ENCODE measurements at regions not wholly inside any gene's neighbourhood (a gene's known extent, or its start where the extent isn't known, plus 50 kb on each side); places are given as distances from the start of the nearest gene placed in this dataset.
"Not testable (repeated sequence)": the region's sequence is repeated elsewhere in the genome, so short reads cannot be mapped to it uniquely, and the experiment has no call there.

GRCh38 chr6:51265426-51265825 is 446.8 kb downstream of the TFAP2B start:
- DNase-seq, result no peak

- DNase-seq, result no peak
Measured at GRCh38 chr6:51266604-51267003, 447.9 kb downstream of the TFAP2B start.

- no peak for DNase-seq
Measured at GRCh38 chr6:51268666-51269065, 450.0 kb downstream of the TFAP2B start.

GRCh38 chr6:51269876-51270275 is 451.2 kb downstream of the TFAP2B start:
- no peak for DNase-seq

GRCh38 chr6:51271615-51272014 is 452.9 kb downstream of the TFAP2B start:
- no peak for DNase-seq

GRCh38 chr6:51273228-51273961 is 454.7 kb downstream of the TFAP2B start:
- no peak for DNase-seq

GRCh38 chr6:51277474-51277873 is 458.8 kb downstream of the TFAP2B start:
- no peak for DNase-seq

- no peak for DNase-seq
Measured at GRCh38 chr6:51282026-51282425, 463.4 kb downstream of the TFAP2B start.

- DNase-seq, result no peak
Measured at GRCh38 chr6:51283723-51284355, 465.2 kb downstream of the TFAP2B start.

- DNase-seq, result no peak
Measured at GRCh38 chr6:51285876-51286275, 467.2 kb downstream of the TFAP2B start.

GRCh38 chr6:51289041-51289440 is 470.4 kb downstream of the TFAP2B start:
- DNase-seq, result no peak

GRCh38 chr6:51292659-51293058 is 474.0 kb downstream of the TFAP2B start:
- DNase-seq, result no peak

GRCh38 chr6:51299621-51300380 is 481.1 kb downstream of the TFAP2B start:
- no peak for DNase-seq

- no peak for DNase-seq
Measured at GRCh38 chr6:51300510-51300909, 481.8 kb downstream of the TFAP2B start.

- no peak for DNase-seq
Measured at GRCh38 chr6:51301962-51302361, 483.3 kb downstream of the TFAP2B start.

- DNase-seq, result no peak
Measured at GRCh38 chr6:51302431-51302830, 483.8 kb downstream of the TFAP2B start.

GRCh38 chr6:51303338-51303737 is 484.7 kb downstream of the TFAP2B start:
- DNase-seq, result no peak

GRCh38 chr6:51314965-51315364 is 496.3 kb downstream of the TFAP2B start:
- DNase-seq, result no peak

- DNase-seq, result no peak
Measured at GRCh38 chr6:51318674-51319073, 500.0 kb downstream of the TFAP2B start.

GRCh38 chr6:51321477-51321876 is 502.8 kb downstream of the TFAP2B start:
- DNase-seq, result not testable (repeated sequence)

- no peak for DNase-seq
Measured at GRCh38 chr6:51322505-51322904, 503.8 kb downstream of the TFAP2B start.

- no peak for DNase-seq
Measured at GRCh38 chr6:51323056-51323455, 504.4 kb downstream of the TFAP2B start.

GRCh38 chr6:51330971-51331370 is 512.3 kb downstream of the TFAP2B start:
- DNase-seq, result no peak

- DNase-seq, result no peak
Measured at GRCh38 chr6:51335543-51335942, 516.9 kb downstream of the TFAP2B start.

All from NCI-H2171 (cell line).